ENCODE measurements at regions not wholly inside any gene's neighbourhood (a gene's known extent, or its start where the extent isn't known, plus 50 kb on each side); places are given as distances from the start of the nearest gene placed in this dataset.
"Not testable (repeated sequence)": the region's sequence is repeated elsewhere in the genome, so short reads cannot be mapped to it uniquely, and the experiment has no call there.

DNA sequence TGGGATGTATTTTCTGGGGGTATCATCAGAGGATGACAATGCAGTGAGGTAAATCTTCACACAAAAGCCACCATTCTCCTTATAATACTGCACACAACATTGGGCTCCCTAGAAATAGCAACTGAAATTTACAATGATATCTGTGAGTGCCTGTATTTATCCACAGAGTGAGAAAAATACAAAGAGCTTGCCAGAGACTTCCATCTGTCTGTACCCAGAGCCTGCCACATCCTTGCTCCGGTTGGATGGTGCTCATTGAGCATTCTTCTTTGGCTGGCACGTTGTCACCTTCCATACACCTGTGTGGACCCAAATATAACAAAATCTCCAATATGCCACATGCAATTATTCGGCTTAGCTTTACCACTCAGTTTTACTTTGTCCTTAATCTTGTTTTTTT is 189.5 kb upstream of the UFM1 start:
- FAIRE-seq (no peak), DNase-seq (ENCODE audit: insufficient read length, low spot score) (no peak)

- no peak for FAIRE-seq
- DNase-seq (ENCODE audit: insufficient read length, low spot score) = no peak
Observed at GRCh38 chr13:38159710-38160109, 189.9 kb upstream of the UFM1 start.

GRCh38 chr13:38147050-38147449 is 202.6 kb upstream of the UFM1 start:
- FAIRE-seq = no peak
- DNase-seq (ENCODE audit: insufficient read length, low spot score) = no peak

DNA sequence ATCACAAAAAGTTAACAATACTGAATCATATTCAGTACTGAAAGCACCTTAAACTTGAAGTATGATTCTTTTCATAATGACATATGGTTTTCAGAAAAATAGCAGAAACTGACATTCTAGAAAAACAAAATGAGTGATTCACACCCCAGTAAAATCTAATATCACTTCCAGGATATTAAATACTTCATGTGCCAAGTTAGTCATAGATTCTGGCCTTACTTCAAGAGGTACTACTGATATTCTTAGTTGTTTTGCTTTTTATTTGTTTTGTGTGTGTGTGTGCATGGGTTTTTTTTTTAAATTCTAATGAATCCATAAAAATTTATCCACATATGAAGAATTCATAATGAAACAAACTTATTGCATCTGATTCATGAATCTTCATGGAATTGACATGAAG is 207.9 kb upstream of the UFM1 start:
- FAIRE-seq = no peak

GRCh38 chr13:38135592-38135991 is 214.1 kb upstream of the UFM1 start:
- FAIRE-seq = no peak
- no peak for DNase-seq (ENCODE audit: insufficient read length, low spot score)

More for the DNA sequence above, 207.9 kb upstream of the UFM1 start:
- DNase-seq (ENCODE audit: insufficient read length, low spot score) = no peak

DNA sequence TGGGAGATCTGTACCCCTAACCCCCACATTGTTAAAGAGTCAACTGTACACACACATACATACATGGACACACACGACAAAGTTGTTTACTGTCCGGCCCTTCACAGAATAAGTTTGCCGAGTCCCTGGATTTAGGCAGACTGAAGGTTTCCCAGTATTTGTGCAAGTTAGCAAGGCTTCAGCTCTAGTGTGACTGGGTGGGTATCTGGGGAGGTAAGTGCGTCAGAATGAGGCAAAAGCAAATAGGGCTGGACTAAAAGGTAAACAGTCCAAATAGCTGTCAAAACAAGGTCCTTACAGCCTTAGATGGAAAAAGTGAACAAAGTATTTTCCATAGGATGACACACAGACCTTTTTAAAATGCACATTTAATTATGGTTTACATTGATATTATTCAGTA is 228.4 kb upstream of the UFM1 start:
- DNase-seq (ENCODE audit: insufficient read length, low spot score) = no peak
- no peak for FAIRE-seq

- no peak for FAIRE-seq
- DNase-seq (ENCODE audit: insufficient read length, low spot score) = no peak
Observed at GRCh38 chr13:38103851-38104250, 234.3 kb upstream of the TRPC4 start.

- no peak for FAIRE-seq
- no peak for DNase-seq (ENCODE audit: insufficient read length, low spot score)
Observed at GRCh38 chr13:38099751-38100150, 230.2 kb upstream of the TRPC4 start.

- FAIRE-seq (no peak), DNase-seq (ENCODE audit: insufficient read length, low spot score) (no peak)
Observed at GRCh38 chr13:38093425-38093824, 223.9 kb upstream of the TRPC4 start.

DNA sequence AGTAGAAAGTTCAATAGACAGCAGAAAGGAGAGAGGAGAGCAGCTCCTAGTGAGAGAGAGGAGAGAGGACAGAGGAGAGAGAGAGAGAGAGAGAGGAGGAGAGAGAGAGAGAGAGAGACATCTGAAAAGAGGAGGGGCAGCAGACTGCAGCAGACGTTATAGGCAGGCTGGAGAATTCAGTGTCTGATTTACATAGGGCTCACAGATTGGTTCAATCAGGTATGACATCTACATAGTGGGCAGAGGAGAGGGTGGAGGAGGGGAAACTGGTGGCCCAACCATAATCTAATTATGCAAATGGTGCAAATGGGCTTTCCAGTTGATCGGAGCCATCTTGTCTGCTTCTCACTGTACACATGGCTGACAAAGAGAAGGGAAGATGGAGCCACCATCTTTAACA is 221.3 kb upstream of the TRPC4 start:
- FAIRE-seq = no peak

DNA sequence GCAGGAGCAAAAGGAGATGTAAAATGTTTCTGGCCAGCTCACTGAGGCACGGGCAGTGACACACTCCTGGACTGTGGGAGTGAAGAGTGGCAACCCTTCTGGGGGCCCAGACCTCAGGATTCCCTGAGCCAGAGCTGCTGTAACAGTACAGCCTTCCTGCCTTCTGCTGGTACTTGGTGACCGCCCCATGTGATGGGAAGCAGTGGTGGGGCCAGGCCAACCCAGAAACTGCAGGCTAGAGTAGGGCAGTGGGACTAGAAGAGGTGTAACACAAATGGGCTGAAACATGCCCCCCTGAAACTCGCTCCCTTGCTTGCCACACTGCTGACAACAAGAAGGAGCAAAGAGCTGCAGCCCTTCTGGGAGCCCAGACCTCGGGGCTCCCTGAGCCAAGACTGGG is 217.1 kb upstream of the TRPC4 start:
- FAIRE-seq = no peak
- no peak for DNase-seq (ENCODE audit: insufficient read length, low spot score)

More for the DNA sequence above, 221.3 kb upstream of the TRPC4 start:
- no peak for DNase-seq (ENCODE audit: insufficient read length, low spot score)

DNA sequence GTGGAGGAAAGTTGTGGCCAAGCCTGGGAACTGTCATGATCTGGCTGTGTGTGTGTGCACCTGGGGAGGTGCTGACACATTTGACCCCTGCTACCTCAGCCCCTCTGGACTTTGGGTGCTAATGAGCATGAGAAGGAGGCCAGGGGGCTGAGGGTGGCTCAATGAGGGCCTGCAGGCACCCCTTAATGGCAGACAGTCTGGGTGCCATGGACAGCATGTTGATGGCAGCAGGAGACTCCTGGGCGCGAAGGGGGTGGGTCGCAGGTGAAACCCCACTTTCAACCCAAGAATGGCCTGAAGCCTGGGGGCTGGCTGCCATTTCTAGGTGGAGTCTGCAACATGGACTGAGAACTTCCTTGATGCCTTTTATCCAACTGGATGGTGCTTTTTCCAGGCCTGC is 216.4 kb upstream of the TRPC4 start:
- DNase-seq (ENCODE audit: insufficient read length, low spot score) (no peak), FAIRE-seq (no peak)

DNA sequence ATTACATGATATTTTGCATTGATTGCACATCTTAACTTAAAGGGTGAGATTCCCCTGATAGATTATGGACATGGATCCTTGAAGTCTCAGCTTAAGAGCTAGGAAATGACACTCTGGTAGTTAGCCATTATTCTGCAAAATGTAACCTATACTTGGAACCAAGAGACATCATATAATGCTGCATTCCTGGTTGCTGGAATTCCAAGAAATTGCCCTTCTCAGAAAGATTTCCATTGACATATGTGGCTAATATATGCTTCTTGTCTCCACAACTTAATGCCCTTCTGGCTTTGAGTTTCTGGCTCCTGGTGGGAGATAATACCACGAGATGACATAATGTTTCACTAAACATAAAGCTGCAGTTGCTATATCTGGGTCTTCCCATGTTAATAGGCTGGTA is 204.4 kb upstream of the TRPC4 start:
- no peak for DNase-seq (ENCODE audit: insufficient read length, low spot score)
- no peak for FAIRE-seq

DNA sequence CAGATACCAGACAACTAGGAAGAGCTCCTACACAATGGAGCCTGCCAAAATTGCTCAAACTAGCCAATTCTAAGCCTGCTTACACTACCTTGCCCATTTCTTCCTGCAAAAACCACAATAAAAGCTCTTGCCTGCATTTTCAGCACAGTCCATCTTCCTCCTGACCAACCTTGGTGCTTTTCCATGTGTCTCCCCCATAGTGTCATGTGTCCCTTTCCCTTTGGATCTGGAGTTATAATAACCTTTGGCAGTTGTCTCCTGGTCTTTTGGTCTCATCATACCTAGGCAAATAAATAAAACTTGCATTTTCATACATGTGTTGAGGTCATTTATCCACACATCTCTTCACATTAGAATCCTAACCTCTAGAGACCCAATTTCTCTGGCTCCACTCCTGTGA is 203.1 kb upstream of the TRPC4 start:
- DNase-seq (ENCODE audit: insufficient read length, low spot score) = no peak
- no peak for FAIRE-seq

DNA sequence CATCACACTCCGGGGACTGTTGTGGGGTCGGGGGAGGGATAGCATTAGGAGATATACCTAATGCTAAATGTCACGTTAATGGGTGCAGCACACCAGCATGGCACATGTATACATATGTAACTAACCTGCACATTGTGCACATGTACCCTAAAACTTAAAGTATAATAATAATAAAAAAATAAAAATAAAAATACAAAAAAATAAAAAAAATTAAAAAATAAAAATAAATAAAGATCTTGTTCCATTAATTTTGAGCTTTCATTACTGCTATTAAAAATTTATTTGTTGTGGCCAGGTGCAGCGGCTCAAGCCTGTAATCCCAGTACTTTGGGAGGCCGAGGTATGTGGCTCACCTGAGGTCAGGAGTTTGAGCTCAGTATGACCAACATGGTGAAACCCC is 201.8 kb upstream of the TRPC4 start:
- DNase-seq (ENCODE audit: insufficient read length, low spot score); FAIRE-seq: not testable (repeated sequence)

- DNase-seq (ENCODE audit: insufficient read length, low spot score) = no peak
- no peak for FAIRE-seq
Observed at GRCh38 chr13:38053896-38054295, 184.3 kb upstream of the TRPC4 start.

DNA sequence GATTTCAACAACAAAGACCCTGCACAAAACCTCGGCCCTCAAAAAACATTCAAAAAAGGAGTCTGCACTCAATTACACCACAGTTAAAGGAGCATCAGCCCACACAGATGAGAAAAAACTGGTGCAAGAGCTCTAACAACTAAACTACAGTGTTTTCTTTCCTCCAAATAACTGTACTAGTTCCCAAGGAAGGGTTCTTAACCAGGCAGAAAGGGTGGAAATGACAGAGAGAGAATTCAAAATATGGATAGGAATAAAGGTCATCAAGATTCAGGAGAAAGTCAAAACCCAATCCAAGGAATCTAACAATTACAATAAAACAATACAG is 176.4 kb upstream of the TRPC4 start:
- DNase-seq (ENCODE audit: insufficient read length, low spot score) = no peak

GRCh38 chr13:38045278-38046048 is 175.9 kb upstream of the TRPC4 start:
- no peak for DNase-seq (ENCODE audit: insufficient read length, low spot score)
- FAIRE-seq = no peak

More for the DNA sequence above, 176.4 kb upstream of the TRPC4 start:
- no peak for FAIRE-seq

DNA sequence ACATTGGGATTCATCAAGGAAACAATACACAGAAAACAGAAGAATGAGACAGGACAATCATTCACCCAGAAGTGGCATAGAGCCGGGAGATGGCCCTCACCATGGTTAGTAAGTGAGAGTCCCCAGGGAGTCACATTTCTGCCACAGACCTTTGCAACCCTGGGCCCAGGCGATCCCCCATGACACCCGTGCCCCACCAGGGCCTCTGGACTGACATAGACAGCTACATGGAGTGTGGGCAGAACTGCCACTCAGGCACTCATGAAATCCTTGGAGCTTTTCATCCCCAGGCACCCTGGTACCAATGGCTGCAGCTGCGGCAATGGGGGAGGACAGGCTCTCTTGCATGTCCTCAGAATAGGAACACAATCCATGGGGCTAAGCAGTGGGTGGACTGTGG is 174.5 kb upstream of the TRPC4 start:
- no peak for DNase-seq (ENCODE audit: insufficient read length, low spot score)
- FAIRE-seq = no peak

GRCh38 chr13:38042771-38043170 is 173.2 kb upstream of the TRPC4 start:
- FAIRE-seq = no peak
- DNase-seq (ENCODE audit: insufficient read length, low spot score) = no peak

DNA sequence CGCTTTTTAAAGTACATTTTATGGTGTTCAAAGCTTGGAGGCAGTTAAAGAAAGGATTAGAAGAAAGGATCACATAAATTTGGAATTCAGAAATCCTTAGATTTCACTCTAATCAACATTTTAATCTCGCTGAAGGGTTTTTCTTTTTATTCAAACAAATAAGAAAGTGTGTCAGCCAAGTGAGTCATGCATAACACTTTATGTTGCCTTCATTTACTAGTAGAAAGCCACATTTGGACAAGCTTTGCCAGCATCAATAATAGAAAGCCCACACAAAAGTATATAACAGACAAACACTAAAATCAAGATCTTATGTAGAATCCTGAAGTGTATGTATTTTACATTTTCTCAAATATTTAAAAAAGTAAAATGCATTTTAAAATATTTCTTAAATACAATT is 154.9 kb upstream of the TRPC4 start:
- no peak for DNase-seq (ENCODE audit: insufficient read length, low spot score)
- no peak for FAIRE-seq

DNA sequence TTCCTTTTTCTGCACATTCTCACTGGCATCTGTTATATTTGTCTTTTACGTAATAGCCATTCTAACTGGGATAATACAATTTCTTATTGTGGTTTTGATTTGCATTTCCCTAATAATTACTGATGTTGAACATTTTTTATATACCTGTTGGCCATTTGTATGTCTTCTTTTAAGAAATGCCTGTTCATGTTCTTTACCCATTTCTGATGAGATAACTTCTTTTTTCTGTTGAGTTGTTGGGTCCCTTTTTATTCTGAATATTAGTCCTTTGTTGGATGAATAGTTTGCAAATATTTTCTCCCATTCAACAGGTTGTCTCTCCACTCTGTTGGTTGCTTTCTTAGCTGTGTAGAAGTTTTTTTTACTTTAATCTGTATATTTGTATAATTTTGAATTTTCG is 147.7 kb upstream of the TRPC4 start:
- DNase-seq (ENCODE audit: insufficient read length, low spot score) = no peak
- no peak for FAIRE-seq

- FAIRE-seq (no peak), DNase-seq (ENCODE audit: insufficient read length, low spot score) (no peak)
Observed at GRCh38 chr13:38013676-38014075, 144.1 kb upstream of the TRPC4 start.
